22Rv1 (cell line): ENCODE measurements at regions not wholly inside any gene's neighbourhood (a gene's known extent, or its start where the extent isn't known, plus 50 kb on each side); places are given as distances from the start of the nearest gene placed in this dataset.

Experiments
- CTCF ChIP-seq: fragments of 450-650 bp; IDR thresholded peaks from 2 replicates; pipeline ENCODE4 v1.5.1; 2017; ENCODE audit warnings: mild to moderate bottlenecking
- ZFX ChIP-seq: fragments of 450-650 bp; IDR thresholded peaks from 2 replicates; pipeline ENCODE4 v1.6.1; 2017; ENCODE audit warnings: antibody characterized with exemption, borderline replicate concordance

GRCh38 chr14:86712727-86713126, 1182.8 kb downstream of the FLRT2 start:
- TF ChIP-seq CTCF (no peak), ZFX (no peak)
